HG03097 (cell line): ENCODE measurements at regions not wholly inside any gene's neighbourhood (a gene's known extent, or its start where the extent isn't known, plus 50 kb on each side); places are given as distances from the start of the nearest gene placed in this dataset.

ENCODE experiments used
- ATAC-seq: cut with Tn5 transposase; IDR thresholded peaks from one replicate; pipeline ENCODE4 v1.9.1; 2021; ENCODE audit not compliant: unreplicated experiment, low FRiP score

DNA sequence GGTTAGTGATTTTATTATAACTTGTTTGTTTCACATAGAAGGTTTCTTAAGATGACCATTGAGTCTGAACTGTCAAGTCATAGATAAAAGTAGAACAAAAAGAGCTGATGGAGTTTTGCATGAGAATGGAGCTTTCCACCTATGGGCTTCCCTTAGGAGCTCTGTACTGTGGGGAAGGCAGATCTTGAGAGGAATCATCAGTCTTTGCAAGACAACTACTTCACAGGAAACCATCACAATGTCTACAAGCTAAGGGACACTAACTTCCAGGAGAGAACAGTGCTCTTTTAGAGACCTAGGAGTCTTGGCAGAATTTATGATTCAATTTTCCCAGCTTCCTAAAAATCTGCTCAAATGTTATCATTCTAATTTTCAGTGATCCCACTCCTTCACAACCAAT, 78.2 kb downstream of the FBXO5 start:
- ATAC-seq, result no peak

DNA sequence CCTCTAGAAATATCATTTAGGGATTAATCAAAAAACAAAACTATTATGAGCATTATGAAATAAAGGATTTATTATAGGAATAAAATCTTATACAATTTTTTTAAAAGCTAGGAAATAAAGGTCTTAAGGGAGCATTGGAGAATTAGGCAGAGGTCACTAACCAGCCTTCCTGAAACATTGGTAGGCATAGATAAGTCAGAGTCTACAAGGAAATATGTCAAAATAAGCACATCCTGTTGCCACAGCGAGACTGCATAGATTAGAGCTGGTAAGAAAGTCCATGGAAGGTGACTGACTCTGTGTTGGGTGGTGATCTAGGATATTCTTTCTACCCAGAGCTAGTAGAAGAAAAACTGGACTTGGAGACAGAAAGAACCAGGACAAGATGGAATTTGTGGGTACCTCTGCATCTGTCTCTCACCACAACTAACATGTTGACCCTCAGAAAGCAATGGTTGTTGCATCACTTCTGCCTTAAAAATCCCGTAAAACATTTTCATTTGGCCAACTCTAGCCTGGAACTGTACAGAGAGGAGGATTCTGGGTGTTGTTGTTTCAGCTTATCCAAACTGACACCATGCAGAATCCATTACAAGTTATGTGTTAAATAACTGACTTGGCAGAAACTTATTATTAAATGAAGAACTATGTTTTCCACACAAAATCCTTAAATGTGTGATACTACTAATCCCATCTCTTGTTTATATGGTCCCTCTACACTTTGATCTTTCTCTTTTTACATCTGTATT, 77.1 kb downstream of the FBXO5 start:
- no peak for ATAC-seq

- ATAC-seq, result no peak
These were observed 73.6 kb downstream of the FBXO5 start for GRCh38 chr6:152909241-152909640.

DNA sequence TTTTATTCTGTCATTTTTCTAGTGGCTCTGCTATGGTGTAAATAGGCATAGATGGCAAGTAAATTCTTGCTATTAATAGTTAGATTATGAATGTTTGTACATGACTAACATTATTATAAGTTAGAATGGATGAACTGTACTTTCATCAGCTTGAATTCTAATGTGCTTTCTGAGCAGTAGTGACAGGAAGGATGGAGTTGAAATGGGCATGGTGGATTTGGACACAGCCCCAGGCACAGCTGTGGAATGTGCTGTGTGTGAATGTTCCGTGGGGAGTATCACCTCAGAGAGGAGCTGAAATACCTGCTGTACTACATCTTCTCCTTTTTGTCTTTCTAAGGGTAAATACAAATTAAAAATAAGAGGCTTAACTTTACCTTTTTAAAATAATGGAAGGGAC, 66.8 kb downstream of the FBXO5 start:
- ATAC-seq, result no peak

DNA sequence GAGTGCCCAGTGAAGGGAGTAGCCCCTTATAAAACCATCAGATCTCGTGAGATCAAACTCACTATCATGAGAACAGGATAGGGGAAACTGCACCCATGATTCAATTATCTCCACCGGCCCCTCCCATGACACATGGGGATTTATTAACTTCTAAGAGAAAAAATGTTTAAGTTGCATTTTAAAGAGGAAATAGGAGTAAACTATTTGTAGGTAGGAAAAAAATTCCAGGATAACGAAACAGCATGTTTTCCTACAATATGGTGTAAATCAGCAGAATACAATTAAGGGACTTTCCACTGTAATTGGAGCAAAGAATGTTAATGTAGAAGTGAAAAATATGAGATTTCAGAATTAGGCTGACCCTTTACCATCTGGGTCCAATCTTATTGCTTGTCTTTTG, 63.9 kb downstream of the FBXO5 start:
- ATAC-seq, result no peak

DNA sequence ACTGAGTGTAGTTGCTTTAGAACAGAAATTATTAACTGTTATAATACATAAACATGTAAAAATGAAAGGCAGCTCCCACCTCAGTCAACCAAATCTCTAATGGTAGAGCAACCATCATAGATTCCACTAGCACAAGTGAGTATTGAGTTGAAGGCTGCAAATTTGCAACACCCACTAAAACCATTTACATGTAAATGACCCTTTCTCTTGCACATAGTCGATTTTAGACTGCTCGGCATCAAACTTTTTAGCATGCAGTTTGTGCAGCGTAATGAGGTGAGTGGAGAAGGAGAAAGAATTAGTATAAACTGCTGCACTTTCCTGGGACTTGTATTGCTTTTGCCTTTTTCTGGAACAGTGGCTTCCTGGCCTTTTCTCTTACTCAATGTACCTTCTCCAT, 62.8 kb downstream of the FBXO5 start:
- ATAC-seq, result no peak
